BE2C (cell line): ENCODE measurements at regions not wholly inside any gene's neighbourhood (a gene's known extent, or its start where the extent isn't known, plus 50 kb on each side); places are given as distances from the start of the nearest gene placed in this dataset.

Experiments
- DNase-seq: peaks from one replicate; pipeline ENCODE4 v3.0.0-alpha.2; 2020
- H3K27me3 ChIP-seq: fragments of 250-450 bp; sonication (Bioruptor Pico); 2 replicates; pipeline ENCODE4 v1.5.1; 2020; ENCODE audit warnings: mild to moderate bottlenecking
- H3K36me3 ChIP-seq: fragments of 250-450 bp; sonication (Bioruptor Pico); 2 replicates; pipeline ENCODE4 v1.5.1; 2020; ENCODE audit warnings: mild to moderate bottlenecking
- H3K4me1 ChIP-seq: fragments of 250-450 bp; sonication (Bioruptor Pico); 2 replicates; pipeline ENCODE4 v1.5.1; 2020
- H3K4me3 ChIP-seq: 2 replicates; pipeline ENCODE4 v1.5.1; 2011; ENCODE audit warnings: low read depth, low read length
- H3K9me3 ChIP-seq: fragments of 250-450 bp; sonication (Bioruptor Pico); 2 replicates; pipeline ENCODE4 v1.5.1; 2020
- CTCF ChIP-seq: IDR thresholded peaks from 2 replicates; pipeline ENCODE4 v1.5.1; 2012; ENCODE audit warnings: mild to moderate bottlenecking, low read depth, low read length

DNA sequence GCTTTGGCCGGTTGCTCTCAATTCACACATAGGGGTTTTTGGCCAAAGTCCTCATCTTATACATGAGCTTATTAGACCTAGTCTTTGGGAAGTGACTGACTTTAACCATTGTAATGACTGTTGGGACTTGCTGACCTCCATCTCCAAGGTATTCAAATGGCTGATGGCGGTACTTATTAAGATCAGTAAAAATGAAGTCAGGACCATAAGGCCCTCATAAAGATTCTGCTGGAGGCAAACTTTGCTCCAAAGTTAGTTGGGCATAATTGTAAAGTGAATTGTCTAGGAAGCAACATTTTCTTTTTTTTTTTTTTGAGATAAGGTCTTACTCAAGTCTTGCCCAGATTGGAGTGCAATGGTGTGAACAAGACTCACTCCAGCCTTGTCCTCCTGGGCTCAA is 76.3 kb upstream of the MKLN1 start:
- no peak for TF ChIP-seq CTCF

GRCh38 chr7:131252976-131253375 is 74.7 kb upstream of the MKLN1 start:
- TF ChIP-seq CTCF, result no peak
- Histone ChIP-seq H3K9me3 (peaks cover 5% of the 10 kb centered on the region), H3K4me3 (no peak overlapping the region), H3K4me1 (no peaks in the 10 kb centered on the region), H3K36me3 (no peaks in the 10 kb centered on the region), H3K27me3 (no peaks in the 10 kb centered on the region)
- no peak for DNase-seq

More for the DNA sequence above, 76.3 kb upstream of the MKLN1 start:
- DNase-seq, result no peak
- no peaks in the 10 kb centered on the region for H3K4me1 ChIP-seq
- H3K36me3 ChIP-seq, result no peaks in the 10 kb centered on the region
- H3K4me3 ChIP-seq, result no peak overlapping the region
- peaks cover 5% of the 10 kb centered on the region for H3K9me3 ChIP-seq
- H3K27me3 ChIP-seq, result no peaks in the 10 kb centered on the region

GRCh38 chr7:131254211-131254610 is 73.5 kb upstream of the MKLN1 start:
- TF ChIP-seq CTCF, result no peak

GRCh38 chr7:131255242-131255641 is 72.4 kb upstream of the MKLN1 start:
- DNase-seq, result no peak
- no peaks in the 10 kb centered on the region for H3K4me1 ChIP-seq
- H3K27me3 ChIP-seq, result no peaks in the 10 kb centered on the region
- peaks cover 5% of the 10 kb centered on the region for H3K9me3 ChIP-seq
- H3K4me3 ChIP-seq, result no peak overlapping the region
- no peak for TF ChIP-seq CTCF
- H3K36me3 ChIP-seq, result no peaks in the 10 kb centered on the region

More at GRCh38 chr7:131254211-131254610, 73.5 kb upstream of the MKLN1 start:
- Histone ChIP-seq H3K27me3 (no peaks in the 10 kb centered on the region), H3K4me1 (no peaks in the 10 kb centered on the region), H3K9me3 (peaks cover 5% of the 10 kb centered on the region), H3K4me3 (no peak overlapping the region), H3K36me3 (no peaks in the 10 kb centered on the region)
- no peak for DNase-seq

- H3K9me3 ChIP-seq, result no peaks in the 10 kb centered on the region; the same call in 1 of the 2 replicates
- no peaks in the 10 kb centered on the region for H3K27me3 ChIP-seq
- TF ChIP-seq CTCF, result no peak
- no peak for DNase-seq
- H3K4me3 ChIP-seq, result no peak overlapping the region
- H3K4me1 ChIP-seq, result no peaks in the 10 kb centered on the region
- H3K36me3 ChIP-seq, result no peaks in the 10 kb centered on the region
Observed at GRCh38 chr7:131261476-131261994, 66.1 kb upstream of the MKLN1 start.

DNA sequence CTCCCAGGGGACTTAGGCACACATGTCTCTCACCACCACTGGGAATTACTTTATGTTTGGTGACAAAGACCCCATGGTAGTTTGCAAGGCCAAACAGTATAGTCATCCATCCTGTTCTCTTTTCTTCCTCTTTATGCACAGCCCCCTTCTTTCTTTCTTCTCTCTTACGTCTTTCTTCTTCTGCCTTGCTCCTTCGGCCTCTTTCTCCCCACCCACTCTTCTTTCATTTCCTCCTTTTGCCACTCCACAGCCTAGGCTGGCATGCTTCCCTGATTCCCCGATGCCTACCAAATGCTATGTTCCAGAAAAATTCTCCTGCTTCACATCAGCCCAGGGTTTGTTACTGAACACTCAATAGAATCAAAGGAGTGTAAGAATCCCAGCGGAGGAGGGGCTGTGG is 62.4 kb upstream of the MKLN1 start:
- no peak for DNase-seq
- H3K4me1 ChIP-seq, result no peaks in the 10 kb centered on the region
- no peaks in the 10 kb centered on the region for H3K9me3 ChIP-seq
- H3K36me3 ChIP-seq, result no peaks in the 10 kb centered on the region
- TF ChIP-seq CTCF, result no peak
- H3K27me3 ChIP-seq, result no peaks in the 10 kb centered on the region
- H3K4me3 ChIP-seq, result no peak overlapping the region
